Hematopoietic multipotent progenitor cell treated with erythropoietin and hydrocortisone succinate and interleukin-3 and kit ligand, for 17 days (in vitro differentiated cells): ENCODE measurements at regions not wholly inside any gene's neighbourhood (a gene's known extent, or its start where the extent isn't known, plus 50 kb on each side); places are given as distances from the start of the nearest gene placed in this dataset.

Experiments used
- DNase-seq: peaks from one replicate; pipeline ENCODE4 v3.0.0-alpha.2; 2015; ENCODE audit warnings: low spot score

DNA sequence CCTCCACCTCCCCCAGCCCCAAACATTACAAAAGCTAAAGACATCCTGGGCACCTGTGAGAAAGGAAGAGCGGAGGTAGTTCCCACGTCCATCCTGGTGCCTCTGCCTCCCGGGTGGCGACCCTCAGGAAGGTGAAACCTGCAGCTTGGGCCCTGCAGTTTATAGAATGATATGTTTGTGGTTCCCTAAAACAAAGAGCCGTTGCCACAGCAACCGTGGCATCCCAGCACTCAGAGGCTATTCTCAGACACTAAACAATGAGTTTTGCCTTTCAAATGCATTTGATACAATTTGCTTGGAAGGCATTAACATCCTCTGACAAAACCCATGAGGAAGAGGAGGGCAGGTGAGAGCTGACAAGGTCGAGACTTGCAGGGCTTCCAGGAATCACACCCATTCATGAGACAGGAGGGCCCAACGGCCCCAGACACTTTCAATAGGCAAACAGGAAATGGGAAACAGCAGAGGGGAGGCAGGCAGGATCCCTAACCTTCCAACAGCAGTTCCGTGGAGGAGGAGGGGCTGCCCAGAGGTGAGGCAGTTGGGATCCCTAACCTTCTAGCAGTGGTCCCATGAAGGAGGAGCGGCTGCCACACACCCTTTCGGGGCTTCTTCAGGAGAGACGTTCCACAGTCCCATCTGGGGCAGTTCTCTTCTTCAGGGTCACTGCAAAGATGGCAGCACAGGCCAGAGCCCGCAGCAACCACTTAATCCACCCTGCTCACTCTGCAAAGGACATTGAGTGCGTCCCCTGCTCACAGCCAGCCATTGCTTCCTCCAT, 379.2 kb downstream of the SHANK2 start:
- no peak for DNase-seq

- no peak for DNase-seq
These were observed 378.5 kb downstream of the SHANK2 start for GRCh38 chr11:70873736-70874412.

DNA sequence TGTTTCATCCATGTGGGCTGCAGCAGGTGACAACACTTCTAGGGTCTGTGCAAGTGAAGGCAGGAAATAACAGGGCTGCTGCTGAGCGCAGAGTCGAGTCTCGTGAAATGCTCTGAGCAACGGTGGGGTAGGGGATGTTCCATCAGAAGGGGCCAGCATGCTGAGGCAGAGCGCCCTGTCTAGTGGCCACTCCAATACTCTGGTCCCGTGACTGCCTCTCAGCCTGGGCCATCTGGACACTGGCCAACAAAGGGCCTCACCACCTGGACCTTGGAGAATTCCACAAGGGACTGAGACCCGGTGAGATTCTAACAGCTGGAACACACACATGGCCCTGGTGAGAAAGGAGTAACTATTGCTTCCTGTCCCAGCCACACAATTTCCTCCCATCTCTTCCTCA, 375.7 kb downstream of the SHANK2 start:
- DNase-seq, result no peak

GRCh38 chr11:70877151-70877550, 375.2 kb downstream of the SHANK2 start:
- no peak for DNase-seq

DNA sequence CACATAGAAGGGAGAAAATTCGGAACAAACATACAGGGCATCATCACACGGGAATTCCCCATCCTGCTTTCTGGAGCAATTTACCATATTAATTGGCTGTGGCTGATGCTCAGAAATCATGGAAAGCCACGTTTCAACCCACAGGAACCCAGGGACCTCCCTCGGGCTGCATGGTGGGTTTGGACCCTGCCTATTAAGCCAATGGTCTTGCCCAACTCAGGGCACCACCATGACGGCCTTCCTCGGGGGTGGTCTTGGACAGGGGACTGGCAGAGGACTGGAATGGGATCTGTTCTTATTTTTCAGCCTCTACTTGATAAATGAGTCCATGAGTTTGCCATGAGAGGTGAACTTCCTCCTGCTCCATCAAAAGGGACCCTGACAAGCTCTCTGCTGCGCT, 374.0 kb downstream of the SHANK2 start:
- no peak for DNase-seq

- no peak for DNase-seq
These were observed 372.6 kb downstream of the SHANK2 start for GRCh38 chr11:70879601-70880285.

GRCh38 chr11:70880416-70880815, 372.0 kb downstream of the SHANK2 start:
- DNase-seq, result no peak

DNA sequence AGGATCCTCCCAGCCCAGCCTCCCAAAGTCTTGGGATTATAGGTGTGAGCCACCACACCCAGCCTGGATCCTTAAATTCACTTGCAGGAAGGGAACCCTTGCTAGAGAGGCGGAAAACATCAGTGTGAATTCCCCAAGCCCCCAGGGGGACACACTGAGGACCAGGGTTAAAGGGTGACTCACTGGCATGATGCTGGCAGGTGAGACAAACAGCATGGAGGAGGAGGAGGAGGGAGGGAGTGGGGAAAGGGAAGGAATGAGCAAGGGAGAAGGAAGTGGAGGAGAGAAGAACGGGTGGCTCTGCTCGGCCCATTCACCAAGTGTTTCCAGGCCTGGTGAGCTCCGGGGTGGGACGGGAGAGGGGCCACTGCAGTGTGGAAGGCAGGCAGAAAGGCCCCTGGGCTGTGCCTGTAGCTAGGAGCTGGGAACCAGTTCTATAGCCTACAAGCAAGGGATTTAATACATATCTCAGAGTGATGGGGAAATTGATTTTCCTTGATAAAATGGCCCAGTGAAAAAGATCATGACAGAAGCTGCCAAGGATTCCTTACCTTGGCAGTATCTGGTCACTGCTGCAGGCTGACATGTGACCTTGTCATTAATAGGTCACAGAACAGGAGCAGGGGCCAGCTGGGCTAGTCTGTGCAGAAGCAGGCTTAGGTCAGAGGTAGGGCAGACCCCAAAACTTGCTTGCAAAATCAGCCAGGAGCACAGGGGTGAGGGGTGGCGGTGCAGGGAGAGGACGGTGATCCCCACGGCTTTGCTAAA, 370.2 kb downstream of the SHANK2 start:
- no peak for DNase-seq

GRCh38 chr11:70882716-70883085, 369.7 kb downstream of the SHANK2 start:
- DNase-seq, result no peak

DNA sequence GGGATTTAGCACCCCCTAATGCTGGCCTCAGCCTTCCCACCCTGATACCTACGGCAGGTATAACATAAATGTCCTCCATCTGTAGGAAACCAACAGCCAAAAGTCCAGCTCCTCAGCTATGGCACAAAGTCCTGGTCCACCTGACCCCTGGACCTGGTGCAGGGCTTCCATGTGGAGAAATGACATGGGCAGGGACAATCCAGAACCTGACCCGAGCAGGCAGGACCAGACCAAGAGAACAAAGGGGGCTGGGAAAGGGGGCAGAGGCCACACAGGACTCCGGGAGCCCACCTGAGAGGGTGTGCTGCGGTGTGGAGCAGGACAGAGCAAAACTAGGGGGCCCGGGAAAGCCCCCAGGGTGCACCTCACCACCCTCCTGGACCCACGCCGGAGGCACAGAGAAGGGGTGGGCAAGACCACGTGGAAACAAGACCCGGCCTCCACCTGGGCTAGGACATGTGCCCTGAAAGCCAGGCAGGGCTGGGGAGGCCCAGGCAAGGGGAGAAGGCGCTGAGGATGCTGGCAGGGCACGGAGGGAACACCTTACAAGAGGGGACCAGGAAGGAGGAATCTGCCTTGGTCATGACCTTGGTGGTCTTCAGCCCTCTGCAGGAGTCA, 368.9 kb downstream of the SHANK2 start:
- no peak for DNase-seq

DNA sequence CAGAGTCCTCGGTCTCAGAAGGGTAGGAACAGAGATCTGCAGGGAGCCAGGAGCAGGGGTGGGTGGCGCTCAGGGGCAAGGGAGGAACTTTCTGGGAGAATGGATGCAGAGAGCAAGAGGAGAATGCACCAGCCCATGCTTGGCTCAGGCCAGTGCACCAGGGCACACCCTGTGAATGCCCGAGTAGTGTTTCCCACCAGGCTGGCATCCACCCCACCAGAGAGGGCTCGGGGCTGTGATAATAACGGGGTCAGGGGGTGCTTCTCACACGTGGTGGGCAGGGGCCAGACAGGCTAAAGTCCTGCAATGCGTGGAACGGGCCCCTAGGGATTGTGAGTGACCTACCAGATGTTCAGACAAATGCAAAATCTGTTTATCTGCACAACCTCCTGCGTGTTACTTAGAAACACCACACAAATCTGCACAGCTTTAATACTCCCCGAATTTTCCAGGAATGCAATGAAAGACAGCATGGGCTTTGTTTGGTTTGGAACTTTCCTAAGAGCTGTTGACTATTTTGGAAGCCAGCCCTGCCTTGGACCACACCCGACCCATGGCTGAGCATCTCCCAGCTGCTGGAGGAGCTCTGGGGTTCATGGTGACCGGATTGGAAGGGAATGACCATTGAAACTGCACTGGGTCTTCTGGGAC, 368.3 kb downstream of the SHANK2 start:
- no peak for DNase-seq

DNA sequence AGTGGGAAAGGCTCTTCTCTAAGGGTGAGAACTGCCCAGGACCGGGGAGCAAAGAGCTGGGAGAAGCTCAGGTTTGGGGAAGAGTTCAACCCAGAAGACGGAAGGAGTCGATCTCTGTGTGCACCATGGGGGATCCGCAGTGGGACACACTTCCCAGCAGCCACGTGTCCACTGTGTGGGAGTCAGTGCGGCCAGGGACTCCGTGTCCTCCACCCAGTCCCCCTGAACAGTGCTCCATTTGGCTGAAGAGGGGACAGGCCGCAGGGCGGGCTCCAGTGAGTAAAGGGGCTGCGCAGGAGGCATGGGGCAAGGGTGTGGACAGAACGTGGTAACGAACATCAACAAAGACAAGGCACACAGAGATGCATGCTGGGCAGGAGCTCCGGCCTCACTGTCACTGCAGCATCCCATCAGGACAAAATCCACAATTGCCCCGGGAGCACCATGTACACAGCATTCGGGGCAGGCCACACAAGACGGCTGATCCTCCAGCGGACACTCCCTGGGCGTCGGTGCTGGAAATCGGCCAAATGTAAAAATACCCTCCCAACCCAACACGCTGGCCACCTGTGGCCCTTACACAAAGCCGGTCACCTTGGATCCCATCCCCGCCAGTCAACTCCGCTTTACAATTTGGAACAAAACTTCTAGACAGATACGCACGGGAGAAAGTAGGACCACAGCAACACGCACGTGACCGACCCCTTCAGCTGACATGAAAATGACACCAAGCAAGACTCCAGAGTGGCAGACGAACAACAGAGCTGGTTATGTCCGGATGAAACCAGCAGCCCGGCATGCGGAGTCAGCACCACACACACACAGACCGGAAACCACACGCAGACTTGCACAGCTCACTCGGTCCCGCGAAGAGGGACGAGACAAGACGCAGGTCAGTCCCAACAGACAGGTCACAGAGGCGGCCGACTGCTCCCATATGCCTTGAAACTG, 366.8 kb downstream of the SHANK2 start:
- DNase-seq, result no peak

DNA sequence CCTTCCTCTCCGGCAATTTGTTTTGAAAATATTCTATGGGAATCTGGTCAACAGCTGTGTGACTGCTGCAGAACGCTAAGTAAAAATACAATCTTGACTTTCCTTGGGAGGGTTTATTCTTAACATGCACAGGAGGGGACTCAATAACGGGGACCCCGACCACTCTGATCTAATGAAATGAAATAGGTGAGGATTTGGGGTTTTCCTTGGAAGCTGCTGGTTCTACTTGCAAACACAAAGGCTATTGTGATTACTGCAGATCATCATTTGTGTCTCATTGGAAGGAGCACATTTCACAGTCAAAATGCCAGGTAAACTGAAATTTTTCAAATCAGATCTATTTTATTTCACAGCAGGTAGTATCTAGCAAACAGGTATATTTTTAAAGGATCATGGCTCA, 366.1 kb downstream of the SHANK2 start:
- no peak for DNase-seq

- no peak for DNase-seq
These were observed 365.5 kb downstream of the SHANK2 start for GRCh38 chr11:70886676-70887541.

DNA sequence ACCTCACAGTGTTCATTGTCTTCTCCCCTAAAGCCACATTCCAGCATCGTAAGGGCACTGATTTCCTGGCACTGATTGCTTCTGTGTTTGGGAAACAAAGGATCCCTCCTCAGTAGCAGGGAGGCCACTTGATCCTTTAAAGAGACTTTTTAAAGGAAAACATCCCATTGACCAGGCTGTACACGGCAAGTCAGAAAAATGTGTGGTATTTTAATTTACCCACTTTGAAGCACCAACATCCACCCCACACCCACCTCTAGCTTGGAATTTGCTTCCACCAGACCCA, 364.9 kb downstream of the SHANK2 start:
- no peak for DNase-seq

GRCh38 chr11:70888061-70888460, 364.3 kb downstream of the SHANK2 start:
- no peak for DNase-seq

GRCh38 chr11:70889411-70889810, 363.0 kb downstream of the SHANK2 start:
- DNase-seq, result no peak

- DNase-seq, result no peak
These were observed 360.5 kb downstream of the SHANK2 start for GRCh38 chr11:70891844-70892380.

- no peak for DNase-seq
These were observed 359.5 kb downstream of the SHANK2 start for GRCh38 chr11:70892889-70893288.
